Muscle layer of duodenum (tissue), 2 donors: ENCODE measurements at regions not wholly inside any gene's neighbourhood (a gene's known extent, or its start where the extent isn't known, plus 50 kb on each side); places are given as distances from the start of the nearest gene placed in this dataset.

ENCODE experiments used
- H3K27ac ChIP-seq: one replicate; pipeline ENCODE4 v1.7.0; 2013; ENCODE audit warnings: mild to moderate bottlenecking, low read length
- H3K27me3 ChIP-seq: one replicate; pipeline ENCODE4 v1.7.0; 2013; ENCODE audit warnings: low read depth, mild to moderate bottlenecking, control low read depth, low read length
- H3K36me3 ChIP-seq, 2 donors: one replicate each; pipeline ENCODE4 v1.7.0; 2013; ENCODE audit warnings: low read length in 2 of 2, control low read depth in 1 of 2, mild to moderate bottlenecking in 1 of 2; ENCODE audit not compliant: insufficient read depth in 2 of 2, control insufficient read depth in 1 of 2
- H3K4me1 ChIP-seq, 2 donors: one replicate each; pipeline ENCODE4 v1.7.0; 2013; ENCODE audit warnings: low read length in 2 of 2, mild to moderate bottlenecking in 2 of 2, control low read depth in 1 of 2, moderate library complexity in 1 of 2; ENCODE audit not compliant: insufficient read depth in 2 of 2, control insufficient read depth in 1 of 2
- H3K4me3 ChIP-seq, 2 donors: one replicate each; pipeline ENCODE4 v1.7.0; 2013; ENCODE audit warnings: low read length in 2 of 2, low read depth in 1 of 2, mild to moderate bottlenecking in 1 of 2
- H3K9me3 ChIP-seq, 2 donors: one replicate each; pipeline ENCODE4 v1.7.0; 2013; ENCODE audit warnings: low read length in 2 of 2, control low read depth in 1 of 2, mild to moderate bottlenecking in 1 of 2; ENCODE audit not compliant: control insufficient read depth in 1 of 2
- donor health status: healthy.

DNA sequence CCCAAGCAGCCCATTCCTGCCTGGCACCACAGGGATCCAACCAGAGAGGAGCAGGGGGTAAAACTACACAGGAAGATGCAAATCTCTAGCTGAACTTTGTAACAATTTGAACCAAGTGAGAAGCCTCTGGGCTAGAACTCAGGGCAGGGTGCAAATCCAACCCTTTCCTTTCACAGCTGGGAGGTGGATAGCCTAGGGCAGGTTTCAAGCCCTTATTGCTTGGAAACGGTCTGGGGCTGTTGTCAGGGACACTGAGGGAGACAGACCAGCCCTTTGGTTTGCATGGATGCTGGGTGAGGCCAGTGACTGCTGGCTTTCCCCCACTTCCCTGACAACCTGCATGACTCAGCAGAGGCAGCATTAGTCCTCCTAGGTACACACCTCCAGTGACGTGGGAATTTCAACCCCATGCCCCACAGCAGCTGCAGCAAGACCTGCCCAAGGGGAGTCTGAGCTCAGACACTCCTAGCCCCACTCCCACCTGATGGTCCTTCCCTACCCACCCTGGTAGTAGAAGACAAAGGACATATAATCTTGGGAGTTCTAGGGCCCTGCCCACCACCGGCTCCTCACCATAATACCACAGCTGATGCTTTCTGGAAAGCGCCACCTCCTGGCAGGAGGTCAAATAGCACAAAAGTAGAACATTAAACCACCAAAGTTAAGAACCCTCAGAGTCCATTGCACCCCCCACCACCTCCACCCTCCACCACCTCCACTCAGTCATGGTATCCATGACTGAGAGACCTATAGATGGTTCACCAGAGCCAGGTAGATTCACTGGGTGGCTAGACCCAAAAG is 797.7 kb upstream of the MAN1A1 start:
- Histone ChIP-seq H3K36me3 (no peaks in the 10 kb centered on the region), H3K27ac (no peak overlapping the region), H3K4me1 (no peaks in the 10 kb centered on the region), H3K9me3 (no peaks in the 10 kb centered on the region), H3K4me3 (no peak overlapping the region), H3K27me3 (no peaks in the 10 kb centered on the region)

DNA sequence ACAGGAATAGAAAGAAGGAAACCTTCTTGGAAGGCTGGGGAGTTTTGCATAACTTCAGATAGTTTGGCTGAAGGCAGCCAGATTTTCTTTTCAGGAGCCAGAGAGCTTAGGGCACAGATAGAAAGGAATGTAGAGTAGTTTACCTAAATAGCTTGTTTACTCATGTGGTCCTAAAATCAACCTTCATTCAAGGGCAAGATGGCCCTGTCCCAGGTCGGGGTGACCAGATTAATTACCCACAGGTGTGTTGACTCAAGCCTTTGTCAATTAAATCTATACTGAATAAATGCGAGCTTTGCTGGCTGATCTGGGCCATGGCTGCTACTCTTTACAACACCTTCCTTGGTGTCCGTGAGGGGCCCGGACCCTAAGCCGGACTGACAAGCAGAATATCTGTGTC is 792.0 kb upstream of the MAN1A1 start:
- no peak overlapping the region for H3K4me3 ChIP-seq
- no peaks in the 10 kb centered on the region for H3K27me3 ChIP-seq
- H3K4me1 ChIP-seq, result no peaks in the 10 kb centered on the region
- H3K36me3 ChIP-seq, result no peaks in the 10 kb centered on the region
- H3K9me3 ChIP-seq, result no peaks in the 10 kb centered on the region
- no peak overlapping the region for H3K27ac ChIP-seq

DNA sequence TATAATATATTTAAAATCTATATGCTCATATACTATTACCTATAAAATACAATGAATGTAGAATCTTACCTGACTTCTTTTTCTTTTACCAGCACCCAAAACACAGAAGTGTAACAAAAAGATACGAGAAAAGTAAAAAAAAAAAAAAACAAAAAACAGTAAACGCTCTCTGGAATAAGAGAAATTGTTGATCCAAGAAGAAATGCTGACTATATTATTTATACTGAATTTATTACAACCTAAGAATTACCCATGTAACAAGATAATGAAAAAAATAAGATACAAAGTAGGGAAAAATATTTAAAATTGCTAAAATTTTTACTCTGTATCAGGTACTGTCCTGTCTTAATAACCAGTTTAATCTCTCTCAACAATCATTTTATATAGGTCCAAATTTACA is 787.9 kb upstream of the MAN1A1 start:
- no peaks in the 10 kb centered on the region for H3K27me3 ChIP-seq
- H3K27ac ChIP-seq, result no peak overlapping the region

DNA sequence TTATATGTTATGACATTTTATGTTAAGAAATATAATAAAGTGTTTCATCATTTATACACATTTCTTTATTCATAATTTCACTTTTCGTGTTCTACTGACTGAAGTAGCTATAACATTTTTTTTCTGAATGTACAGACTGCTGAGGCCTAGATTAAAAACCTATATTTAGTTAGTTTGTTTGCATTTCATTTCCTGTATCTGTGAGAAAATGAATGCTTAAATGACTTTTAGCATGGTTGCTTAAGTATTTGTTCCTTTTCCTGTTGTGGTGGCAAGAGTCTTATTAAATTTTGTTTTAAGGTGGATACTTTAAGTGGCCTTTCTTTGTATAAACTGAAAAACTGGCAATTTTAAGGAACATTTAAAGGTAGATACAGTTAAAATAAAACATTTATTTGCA is 779.7 kb upstream of the MAN1A1 start:
- Histone ChIP-seq H3K27me3 (no peaks in the 10 kb centered on the region), H3K4me1 (no peaks in the 10 kb centered on the region), H3K27ac (no peak overlapping the region), H3K4me3 (no peak overlapping the region), H3K9me3 (no peaks in the 10 kb centered on the region), H3K36me3 (no peaks in the 10 kb centered on the region)

More for the DNA sequence above, 787.9 kb upstream of the MAN1A1 start:
- H3K9me3 ChIP-seq, result no peaks in the 10 kb centered on the region
- no peaks in the 10 kb centered on the region for H3K4me1 ChIP-seq
- H3K36me3 ChIP-seq, result no peaks in the 10 kb centered on the region
- H3K4me3 ChIP-seq, result no peak overlapping the region

DNA sequence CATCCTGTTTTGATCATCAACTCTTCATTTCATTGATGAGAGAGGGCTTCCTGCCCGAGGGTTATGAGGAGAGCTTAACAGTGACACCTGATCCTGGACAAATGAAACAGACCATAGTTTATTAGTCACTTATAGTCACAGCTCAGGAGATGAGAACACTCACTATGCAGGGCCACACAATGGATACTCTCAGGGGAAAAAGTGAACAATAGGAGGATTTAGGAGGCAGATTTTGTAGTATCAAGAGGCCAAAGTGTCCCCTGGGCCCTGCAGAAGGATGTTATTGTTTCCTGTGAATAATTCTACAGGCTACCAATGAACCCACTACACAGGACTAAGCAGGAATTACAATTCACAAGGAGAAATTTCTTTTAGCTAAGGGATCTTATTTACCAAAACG is 772.8 kb upstream of the MAN1A1 start:
- H3K4me1 ChIP-seq, result no peaks in the 10 kb centered on the region
- no peaks in the 10 kb centered on the region for H3K9me3 ChIP-seq
- H3K27ac ChIP-seq, result no peak overlapping the region
- H3K4me3 ChIP-seq, result no peak overlapping the region
- H3K36me3 ChIP-seq, result no peaks in the 10 kb centered on the region
- H3K27me3 ChIP-seq, result no peaks in the 10 kb centered on the region

DNA sequence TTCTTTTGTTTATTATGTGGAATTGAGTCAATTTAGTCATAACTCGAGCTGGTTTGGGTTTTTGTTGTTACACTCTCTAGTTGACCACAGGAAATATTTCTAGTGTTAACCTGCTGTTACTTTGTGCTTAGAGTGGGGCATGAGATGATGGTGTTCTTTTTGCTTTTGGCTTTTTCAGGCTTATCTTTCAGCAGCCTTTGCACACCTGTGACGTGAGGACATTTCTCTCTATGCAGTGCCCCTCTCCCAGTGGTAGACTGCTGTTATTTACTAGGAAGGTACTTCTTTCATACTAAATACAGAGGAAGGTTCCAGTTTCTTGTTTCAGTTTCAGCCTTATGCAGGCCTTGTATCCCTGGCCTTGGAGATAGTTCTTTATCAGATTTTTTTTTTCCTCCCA is 766.8 kb upstream of the MAN1A1 start:
- no peaks in the 10 kb centered on the region for H3K27me3 ChIP-seq
- no peak overlapping the region for H3K4me3 ChIP-seq
- H3K27ac ChIP-seq, result no peak overlapping the region

DNA sequence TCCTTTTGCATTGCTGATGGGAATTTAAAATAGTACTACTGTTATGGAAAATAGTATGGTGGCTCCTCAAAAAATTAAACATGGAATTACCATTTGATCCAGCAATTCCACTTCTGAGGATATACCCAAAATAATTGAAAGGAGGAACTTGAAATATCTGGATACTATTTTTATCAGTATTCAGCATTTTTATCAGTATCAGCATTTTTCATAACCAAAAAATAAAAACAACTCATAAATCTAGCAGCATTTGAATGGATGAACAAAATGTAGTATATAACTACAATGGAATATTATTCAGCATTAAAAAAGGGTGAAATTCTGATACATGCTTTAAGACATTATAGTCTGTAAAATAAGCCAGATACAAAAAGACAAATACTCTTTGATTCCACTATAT is 763.4 kb upstream of the MAN1A1 start:
- Histone ChIP-seq H3K4me1 (no peaks in the 10 kb centered on the region), H3K9me3 (peaks cover 0 to 6% of the 10 kb centered on the region in 2 donors), H3K4me3 (no peak overlapping the region), H3K27me3 (no peaks in the 10 kb centered on the region), H3K36me3 (no peaks in the 10 kb centered on the region), H3K27ac (no peak overlapping the region)

More for the DNA sequence above, 766.8 kb upstream of the MAN1A1 start:
- Histone ChIP-seq H3K9me3 (peaks cover 0 to 6% of the 10 kb centered on the region in 2 donors), H3K36me3 (no peaks in the 10 kb centered on the region), H3K4me1 (no peaks in the 10 kb centered on the region)

DNA sequence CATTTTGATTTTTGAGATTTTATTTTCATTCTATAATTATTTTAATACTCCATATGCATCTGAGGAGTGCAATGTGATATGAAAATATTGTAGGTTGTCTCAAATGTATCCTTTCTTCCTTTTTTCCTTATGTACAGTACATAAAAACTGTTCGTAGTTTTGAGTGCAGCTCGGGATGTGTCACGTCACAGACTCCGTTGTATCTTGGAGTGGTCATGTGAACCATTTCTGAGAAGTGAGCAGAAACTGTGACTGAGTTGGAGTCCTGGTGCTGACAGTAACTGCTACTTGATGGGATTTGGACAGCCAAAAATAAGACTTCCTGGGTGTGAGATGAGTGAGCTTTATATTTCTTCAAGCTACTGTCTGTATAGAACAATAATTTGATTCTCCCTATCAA is 761.4 kb upstream of the MAN1A1 start:
- no peaks in the 10 kb centered on the region for H3K36me3 ChIP-seq
- no peak overlapping the region for H3K27ac ChIP-seq
- H3K4me1 ChIP-seq, result no peaks in the 10 kb centered on the region
- H3K27me3 ChIP-seq, result no peaks in the 10 kb centered on the region
- H3K4me3 ChIP-seq, result no peak overlapping the region
- H3K9me3 ChIP-seq, result peaks cover 0 to 6% of the 10 kb centered on the region in 2 donors

DNA sequence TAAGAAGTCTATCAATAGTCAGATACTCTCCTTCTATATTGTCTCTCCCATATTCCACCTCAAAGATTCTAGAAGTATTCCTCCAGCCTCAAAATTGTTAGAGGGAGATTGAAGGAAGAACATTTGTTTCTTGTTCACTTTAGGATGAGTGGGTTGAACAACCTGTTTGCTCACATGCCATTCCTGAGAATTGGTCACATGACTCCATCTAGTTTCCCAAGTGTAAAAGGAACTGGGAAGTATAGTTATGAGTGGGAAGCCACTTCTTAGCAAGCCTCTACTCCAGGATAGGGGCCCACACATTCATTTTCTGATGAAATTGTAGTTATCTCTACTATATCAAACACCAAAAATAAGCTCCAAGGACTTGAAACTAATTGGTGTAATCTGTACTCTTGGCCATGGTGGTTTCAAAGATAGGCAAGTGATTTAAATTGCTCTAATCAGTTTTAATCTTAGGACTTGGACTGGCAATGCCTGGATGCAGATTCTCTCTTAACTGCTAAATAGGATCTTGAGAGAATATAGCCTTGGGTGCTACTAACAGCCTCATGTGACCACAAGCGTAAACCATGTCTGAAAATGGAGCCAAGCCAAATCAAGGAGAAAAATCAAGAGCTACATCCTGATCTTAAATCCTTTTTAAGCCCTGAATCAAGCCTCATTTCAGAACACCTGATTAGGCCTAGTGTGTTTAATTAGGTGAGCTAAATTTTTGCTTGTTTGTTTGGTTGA is 758.7 kb upstream of the MAN1A1 start:
- Histone ChIP-seq H3K36me3 (no peaks in the 10 kb centered on the region), H3K27me3 (no peaks in the 10 kb centered on the region), H3K4me3 (no peak overlapping the region)

DNA sequence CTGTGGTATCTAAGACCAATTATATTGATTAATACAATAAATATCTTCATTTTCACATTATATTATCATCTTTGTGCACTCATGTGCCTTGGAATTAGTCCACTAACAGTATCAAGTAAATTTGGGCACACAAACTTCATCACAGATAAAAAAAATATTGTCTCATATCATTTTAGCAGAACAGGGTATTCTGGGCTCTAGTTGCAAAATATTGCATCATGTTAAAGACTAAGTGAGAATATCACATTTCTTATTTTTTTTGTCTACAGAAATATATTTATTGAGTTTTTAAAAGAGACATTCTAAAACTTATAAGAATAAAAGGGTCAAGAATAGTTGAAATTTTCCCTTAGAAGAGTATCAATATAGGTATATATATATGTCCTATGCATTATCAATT is 754.1 kb upstream of the MAN1A1 start:
- H3K27me3 ChIP-seq, result no peaks in the 10 kb centered on the region
- H3K27ac ChIP-seq, result no peak overlapping the region
- no peaks in the 10 kb centered on the region for H3K4me1 ChIP-seq
- no peak overlapping the region for H3K4me3 ChIP-seq
- H3K9me3 ChIP-seq, result no peaks in the 10 kb centered on the region
- no peaks in the 10 kb centered on the region for H3K36me3 ChIP-seq

More for the DNA sequence above, 758.7 kb upstream of the MAN1A1 start:
- no peaks in the 10 kb centered on the region for H3K4me1 ChIP-seq
- H3K9me3 ChIP-seq, result peaks cover 0 to 5% of the 10 kb centered on the region in 2 donors
- H3K27ac ChIP-seq, result no peak overlapping the region

DNA sequence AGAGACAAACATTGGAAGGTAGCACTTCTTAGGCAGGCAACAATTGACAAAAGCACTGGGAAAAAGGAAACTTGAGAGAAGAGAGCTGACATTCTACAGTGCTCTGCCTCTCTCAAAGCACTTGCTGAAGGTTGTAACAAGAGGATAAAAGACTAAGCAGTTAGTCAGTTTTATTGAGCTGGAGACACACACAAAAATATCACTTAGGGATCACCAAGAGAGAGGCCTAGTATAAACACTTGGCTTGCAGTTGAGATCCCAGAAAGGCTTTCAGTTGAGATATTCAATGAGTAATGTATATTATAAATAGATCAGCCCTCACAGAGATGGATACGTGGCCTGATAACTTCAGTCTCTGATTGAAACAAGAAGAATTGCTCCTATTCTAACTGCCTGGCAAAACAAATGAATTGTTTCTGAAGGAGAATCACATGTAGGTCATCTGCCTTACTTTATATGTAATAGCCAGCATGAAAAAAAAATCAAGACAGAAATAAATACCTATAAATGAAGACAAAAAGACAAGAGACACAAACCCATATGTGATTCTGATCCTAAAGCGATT is 747.2 kb upstream of the MAN1A1 start:
- Histone ChIP-seq H3K27me3 (no peaks in the 10 kb centered on the region), H3K36me3 (no peaks in the 10 kb centered on the region), H3K27ac (no peak overlapping the region), H3K9me3 (no peaks in the 10 kb centered on the region), H3K4me1 (no peaks in the 10 kb centered on the region), H3K4me3 (no peak overlapping the region)
